MCF 10A (cell line): ENCODE measurements at regions not wholly inside any gene's neighbourhood (a gene's known extent, or its start where the extent isn't known, plus 50 kb on each side); places are given as distances from the start of the nearest gene placed in this dataset.

ENCODE experiments used
- BruUV-seq: library from RNA; stranded (reverse); fragments of 400-500 nt; replicated peaks from 2 replicates; lab custom pipeline; 2021; lab: Mats Ljungman, UMichigan
- CTCF ChIA-PET: fragments of 300-600 bp; sonication (Branson Sonifier 250); formaldehyde crosslinking; extraction: SDS; loops from one replicate; lab custom pipeline; 2021; ENCODE audit warnings: antibody characterized with exemption, inconsistent platforms; lab: Yijun Ruan, JAX
- POLR2A ChIA-PET: fragments of 300-600, 350-650 bp; sonication (Branson Sonifier 250); formaldehyde crosslinking; extraction: SDS; loops from one replicate; lab custom pipeline; 2020; ENCODE audit warnings: antibody characterized with exemption, inconsistent platforms; lab: Yijun Ruan, JAX
- DNase-seq: peaks from one replicate; pipeline ENCODE4 v3.0.0-alpha.2; 2018; ENCODE audit not compliant: unreplicated experiment
- H3K27ac Mint-ChIP-seq: one replicate; pipeline ENCODE4 v1.8.0; 2022; ENCODE audit warnings: mild to moderate bottlenecking, low read depth, mixed read lengths; ENCODE audit not compliant: unreplicated experiment
- H3K27me3 Mint-ChIP-seq: one replicate; pipeline ENCODE4 v1.8.0; 2022; ENCODE audit warnings: mixed read lengths; ENCODE audit not compliant: insufficient read depth, unreplicated experiment
- H3K36me3 Mint-ChIP-seq: one replicate; pipeline ENCODE4 v1.8.0; 2022; ENCODE audit warnings: mild to moderate bottlenecking, moderate library complexity, mixed read lengths; ENCODE audit not compliant: insufficient read depth, unreplicated experiment
- H3K4me1 Mint-ChIP-seq: one replicate; pipeline ENCODE4 v1.8.0; 2022; ENCODE audit warnings: mixed read lengths; ENCODE audit not compliant: insufficient read depth, unreplicated experiment
- H3K4me3 Mint-ChIP-seq: one replicate; pipeline ENCODE4 v1.8.0; 2022; ENCODE audit warnings: mild to moderate bottlenecking, moderate library complexity, mixed read lengths; ENCODE audit not compliant: unreplicated experiment
- H3K9me3 Mint-ChIP-seq: one replicate; pipeline ENCODE4 v1.8.0; 2022; ENCODE audit warnings: mixed read lengths; ENCODE audit not compliant: unreplicated experiment
- intact Hi-C: fragments of 100-400 bp; cut with micrococcal nuclease; formaldehyde crosslinking; loops from 2 replicates; pipeline ENCODE4 v1.14.1; 2022
- TF ChIP-seq, protein P1 (sequence below): fragments of 200-600 bp; IDR thresholded peaks from one replicate; pipeline ENCODE4 v1.8.0; 2022; ENCODE audit warnings: antibody characterized with exemption, mild to moderate bottlenecking; ENCODE audit not compliant: unreplicated experiment

DNA sequence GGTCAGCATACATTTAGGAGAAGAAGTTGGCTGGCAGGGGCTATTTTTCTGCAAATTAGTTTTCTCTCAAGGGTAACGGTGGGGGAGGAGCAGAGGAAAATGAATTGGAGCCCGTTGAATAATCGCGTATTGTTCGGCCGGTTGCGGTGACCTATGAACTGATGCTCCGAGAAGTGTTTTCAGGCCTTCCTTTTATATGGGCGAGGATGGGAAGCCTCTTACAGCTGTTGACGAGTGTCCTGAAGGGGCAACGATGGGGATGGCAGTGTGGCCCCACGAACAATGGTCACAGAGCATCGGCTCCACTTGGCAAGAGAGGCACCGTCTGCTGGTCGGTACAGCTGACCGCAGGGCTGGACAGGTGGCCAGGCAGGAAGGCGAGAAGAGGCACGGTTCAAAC is 400.7 kb downstream of the ZSWIM6 start:
- Mint-ChIP-seq H3K27me3 (peaks cover 43% of the 10 kb centered on the region), H3K4me1 (no peaks in the 10 kb centered on the region), H3K9me3 (no peaks in the 10 kb centered on the region), H3K36me3 (no peaks in the 10 kb centered on the region), H3K27ac (no peak overlapping the region), H3K4me3 (no peak overlapping the region)
- no TSS peak for BruUV-seq
- TF ChIP-seq, protein P1, sequence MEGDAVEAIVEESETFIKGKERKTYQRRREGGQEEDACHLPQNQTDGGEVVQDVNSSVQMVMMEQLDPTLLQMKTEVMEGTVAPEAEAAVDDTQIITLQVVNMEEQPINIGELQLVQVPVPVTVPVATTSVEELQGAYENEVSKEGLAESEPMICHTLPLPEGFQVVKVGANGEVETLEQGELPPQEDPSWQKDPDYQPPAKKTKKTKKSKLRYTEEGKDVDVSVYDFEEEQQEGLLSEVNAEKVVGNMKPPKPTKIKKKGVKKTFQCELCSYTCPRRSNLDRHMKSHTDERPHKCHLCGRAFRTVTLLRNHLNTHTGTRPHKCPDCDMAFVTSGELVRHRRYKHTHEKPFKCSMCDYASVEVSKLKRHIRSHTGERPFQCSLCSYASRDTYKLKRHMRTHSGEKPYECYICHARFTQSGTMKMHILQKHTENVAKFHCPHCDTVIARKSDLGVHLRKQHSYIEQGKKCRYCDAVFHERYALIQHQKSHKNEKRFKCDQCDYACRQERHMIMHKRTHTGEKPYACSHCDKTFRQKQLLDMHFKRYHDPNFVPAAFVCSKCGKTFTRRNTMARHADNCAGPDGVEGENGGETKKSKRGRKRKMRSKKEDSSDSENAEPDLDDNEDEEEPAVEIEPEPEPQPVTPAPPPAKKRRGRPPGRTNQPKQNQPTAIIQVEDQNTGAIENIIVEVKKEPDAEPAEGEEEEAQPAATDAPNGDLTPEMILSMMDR, result no peak
- DNase-seq, result no peak
- intact Hi-C loops, result no loop called here
- ChIA-PET CTCF (no interaction called here), POLR2A (no interaction called here)

DNA sequence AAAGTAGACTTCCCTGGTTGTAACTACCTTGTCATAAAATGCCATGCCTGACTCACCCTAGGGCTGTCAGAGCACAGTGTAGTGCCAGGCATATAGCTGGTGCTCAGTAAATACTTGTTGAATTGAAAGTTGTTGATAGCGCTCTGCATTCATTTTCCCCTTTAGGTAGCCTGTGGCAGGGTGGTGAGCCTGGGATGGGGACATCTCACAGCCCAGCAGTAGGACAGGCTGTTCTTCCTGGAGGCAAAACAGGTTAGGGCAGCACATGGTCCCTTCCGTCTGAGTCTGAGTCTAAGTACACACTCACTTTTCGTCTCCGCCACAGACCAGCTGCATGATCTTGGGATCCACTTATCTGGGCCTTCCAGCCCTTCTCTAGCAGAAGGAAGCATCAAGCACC is 401.9 kb downstream of the ZSWIM6 start:
- Mint-ChIP-seq H3K27me3 (peaks cover 32% of the 10 kb centered on the region), H3K27ac (no peak overlapping the region), H3K9me3 (no peaks in the 10 kb centered on the region), H3K4me1 (no peaks in the 10 kb centered on the region), H3K4me3 (no peak overlapping the region), H3K36me3 (no peaks in the 10 kb centered on the region)
- intact Hi-C loops, result no loop called here
- ChIA-PET POLR2A (no interaction called here), CTCF (interaction anchor here (0.6 kb wide), 1 partner anchor 618 kb away, joined by 4 read pairs; no protein-coding TSS in a partner anchor)
- BruUV-seq, result no TSS peak
- TF ChIP-seq, protein P1, result no peak
- DNase-seq, result no peak

DNA sequence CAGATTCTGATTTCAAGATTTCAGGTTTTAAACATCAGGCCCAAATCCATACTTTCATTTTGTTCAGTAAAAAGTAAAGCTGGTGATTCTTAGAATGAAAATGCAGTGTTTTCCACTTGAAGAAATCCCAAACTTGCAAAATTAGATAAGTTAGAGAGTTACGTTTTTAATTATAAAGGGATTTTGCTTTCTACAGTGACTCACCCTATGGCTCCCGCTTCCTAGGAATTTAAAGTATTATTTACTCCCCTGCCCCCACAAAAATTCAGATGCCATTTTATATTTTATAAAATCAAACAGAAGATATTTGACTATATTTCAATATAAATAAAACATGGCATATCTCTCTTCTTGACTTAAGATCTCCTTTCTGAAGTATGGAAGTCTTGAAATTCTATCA is 402.9 kb downstream of the ZSWIM6 start:
- H3K27me3 Mint-ChIP-seq, result peaks cover 22% of the 10 kb centered on the region
- H3K27ac Mint-ChIP-seq, result no peak overlapping the region
- H3K36me3 Mint-ChIP-seq, result no peaks in the 10 kb centered on the region
- no peaks in the 10 kb centered on the region for H3K4me1 Mint-ChIP-seq
- no peak overlapping the region for H3K4me3 Mint-ChIP-seq
- no peak for DNase-seq
- intact Hi-C loops, result no loop called here
- POLR2A ChIA-PET, result no interaction called here
- H3K9me3 Mint-ChIP-seq, result no peaks in the 10 kb centered on the region
- CTCF ChIA-PET, result no interaction called here
- BruUV-seq, result no TSS peak
- TF ChIP-seq, protein P1, result no peak

DNA sequence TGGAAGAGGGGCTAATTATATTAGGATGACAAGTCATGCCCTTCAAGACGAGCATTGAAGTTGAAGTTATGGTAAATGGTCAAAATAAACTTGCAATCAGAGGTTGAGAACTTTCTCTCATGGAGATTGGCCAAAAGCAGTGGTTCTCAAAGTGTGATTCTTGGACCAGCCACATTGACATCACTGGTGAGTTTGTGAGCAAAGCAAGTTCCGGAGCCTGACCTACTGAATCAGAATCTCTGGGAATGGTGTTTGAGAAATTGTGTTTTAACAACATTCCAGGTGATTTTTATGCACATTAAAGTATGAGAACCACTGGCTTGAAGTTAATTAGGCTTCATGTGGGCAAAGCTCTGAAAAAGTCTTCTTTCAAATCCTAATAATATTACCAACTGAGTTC is 403.5 kb downstream of the ZSWIM6 start:
- Mint-ChIP-seq H3K27ac (no peak overlapping the region), H3K27me3 (peaks cover 17% of the 10 kb centered on the region)

More for the DNA sequence above, 403.5 kb downstream of the ZSWIM6 start:
- ChIA-PET POLR2A (interaction anchor here (0.7 kb wide), 1 partner anchor 71 kb away, joined by 3 read pairs; no protein-coding TSS in a partner anchor), CTCF (interaction anchor here (0.8 kb wide), 1 partner anchor 11 kb away, joined by 3 read pairs; no protein-coding TSS in a partner anchor)
- H3K36me3 Mint-ChIP-seq, result no peaks in the 10 kb centered on the region
- H3K4me3 Mint-ChIP-seq, result no peak overlapping the region
- no peaks in the 10 kb centered on the region for H3K9me3 Mint-ChIP-seq
- no TSS peak for BruUV-seq
- intact Hi-C loops, result no loop called here
- TF ChIP-seq, protein P1, result no peak
- no peaks in the 10 kb centered on the region for H3K4me1 Mint-ChIP-seq
- no peak for DNase-seq
